ENCODE measurements at regions not wholly inside any gene's neighbourhood (a gene's known extent, or its start where the extent isn't known, plus 50 kb on each side); places are given as distances from the start of the nearest gene placed in this dataset.

DNA sequence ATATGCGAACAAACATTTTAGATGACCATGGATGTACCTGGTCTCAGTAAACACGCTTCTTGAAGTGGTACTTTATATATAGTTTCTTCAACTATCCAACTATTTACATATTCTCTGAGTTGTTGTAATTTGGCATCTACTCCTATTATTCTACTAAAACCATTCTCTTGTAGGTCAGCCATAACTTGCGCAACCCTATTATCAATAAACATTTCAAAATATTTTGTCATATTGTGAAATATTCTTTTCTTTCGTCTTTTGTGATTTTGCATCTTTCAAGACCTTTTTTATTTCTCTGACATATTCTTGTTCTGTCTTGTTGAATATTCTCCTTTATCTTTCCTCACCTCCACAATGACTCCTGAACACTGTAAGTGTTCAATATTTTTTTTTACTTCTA is 753.3 kb downstream of the NXPH1 start:
- Histone ChIP-seq H3K4me3 (no peak overlapping the region), H3K36me3 (ENCODE audit: low read depth) (no peaks in the 10 kb centered on the region), H3K4me1 (ENCODE audit: low read depth) (no peaks in the 10 kb centered on the region), H3K9me3 (peaks cover 56% of the 10 kb centered on the region)
- ATAC-seq (no peak), DNase-seq (no peak)
- TF ChIP-seq, protein P1, sequence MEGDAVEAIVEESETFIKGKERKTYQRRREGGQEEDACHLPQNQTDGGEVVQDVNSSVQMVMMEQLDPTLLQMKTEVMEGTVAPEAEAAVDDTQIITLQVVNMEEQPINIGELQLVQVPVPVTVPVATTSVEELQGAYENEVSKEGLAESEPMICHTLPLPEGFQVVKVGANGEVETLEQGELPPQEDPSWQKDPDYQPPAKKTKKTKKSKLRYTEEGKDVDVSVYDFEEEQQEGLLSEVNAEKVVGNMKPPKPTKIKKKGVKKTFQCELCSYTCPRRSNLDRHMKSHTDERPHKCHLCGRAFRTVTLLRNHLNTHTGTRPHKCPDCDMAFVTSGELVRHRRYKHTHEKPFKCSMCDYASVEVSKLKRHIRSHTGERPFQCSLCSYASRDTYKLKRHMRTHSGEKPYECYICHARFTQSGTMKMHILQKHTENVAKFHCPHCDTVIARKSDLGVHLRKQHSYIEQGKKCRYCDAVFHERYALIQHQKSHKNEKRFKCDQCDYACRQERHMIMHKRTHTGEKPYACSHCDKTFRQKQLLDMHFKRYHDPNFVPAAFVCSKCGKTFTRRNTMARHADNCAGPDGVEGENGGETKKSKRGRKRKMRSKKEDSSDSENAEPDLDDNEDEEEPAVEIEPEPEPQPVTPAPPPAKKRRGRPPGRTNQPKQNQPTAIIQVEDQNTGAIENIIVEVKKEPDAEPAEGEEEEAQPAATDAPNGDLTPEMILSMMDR (IDR thresholded peaks at IDR 0.05): no peak
- intact Hi-C loops (cut with DNase I, micrococcal nuclease): no loop called here

DNA sequence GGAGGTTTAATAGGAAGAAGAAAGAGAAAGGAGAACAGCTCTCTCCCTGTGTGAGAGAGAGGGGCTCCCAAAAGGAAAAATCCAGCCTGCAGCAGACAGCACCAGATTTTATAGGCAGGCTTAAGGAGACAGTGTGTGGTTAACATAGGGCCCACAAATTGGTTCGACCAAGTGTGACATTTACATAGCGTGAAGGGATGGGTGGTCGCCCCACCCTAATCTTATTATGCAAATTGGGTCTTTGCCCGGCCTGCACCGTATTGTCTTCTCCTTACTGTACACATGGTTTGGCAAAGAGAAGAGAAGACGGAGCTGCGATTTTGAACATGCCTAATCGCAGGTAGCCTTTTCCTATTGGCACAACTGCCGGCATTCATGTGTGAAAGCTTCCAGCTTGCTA is 756.3 kb downstream of the NXPH1 start:
- intact Hi-C loops (cut with DNase I, micrococcal nuclease): no loop called here
- no peak for ATAC-seq
- TF ChIP-seq, protein P1 (IDR thresholded peaks at IDR 0.05): no peak
- DNase-seq: no peak
- H3K36me3 ChIP-seq (ENCODE audit: low read depth): no peaks in the 10 kb centered on the region
- peaks cover 37% of the 10 kb centered on the region for H3K9me3 ChIP-seq
- H3K4me3 ChIP-seq: no peak overlapping the region
- no peaks in the 10 kb centered on the region for H3K4me1 ChIP-seq (ENCODE audit: low read depth)

DNA sequence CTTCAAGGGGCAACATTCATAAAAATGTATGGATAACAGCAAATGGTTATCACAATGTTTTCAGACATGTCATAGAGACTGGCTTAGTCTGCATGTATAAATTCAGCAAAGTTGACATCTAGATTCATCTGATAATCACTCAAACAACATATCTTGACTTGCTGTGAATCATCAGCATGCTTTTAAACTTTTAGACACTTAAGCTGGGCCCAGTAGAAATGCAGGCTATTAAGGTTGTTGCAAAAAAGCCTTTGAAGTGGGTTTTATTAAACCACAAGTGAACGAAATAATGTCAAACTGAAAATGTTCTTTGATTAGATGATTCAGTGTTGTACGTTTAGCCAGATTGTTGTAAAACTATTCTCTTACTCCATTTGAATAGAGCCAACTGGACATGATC is 759.6 kb downstream of the NXPH1 start:
- H3K4me3 ChIP-seq: no peak overlapping the region
- TF ChIP-seq, protein P1 (IDR thresholded peaks at IDR 0.05): no peak
- intact Hi-C loops (cut with DNase I, micrococcal nuclease): no loop called here
- no peaks in the 10 kb centered on the region for H3K4me1 ChIP-seq (ENCODE audit: low read depth)
- peaks cover 45% of the 10 kb centered on the region for H3K9me3 ChIP-seq
- DNase-seq (no peak), ATAC-seq (no peak)
- H3K36me3 ChIP-seq (ENCODE audit: low read depth): no peaks in the 10 kb centered on the region

DNA sequence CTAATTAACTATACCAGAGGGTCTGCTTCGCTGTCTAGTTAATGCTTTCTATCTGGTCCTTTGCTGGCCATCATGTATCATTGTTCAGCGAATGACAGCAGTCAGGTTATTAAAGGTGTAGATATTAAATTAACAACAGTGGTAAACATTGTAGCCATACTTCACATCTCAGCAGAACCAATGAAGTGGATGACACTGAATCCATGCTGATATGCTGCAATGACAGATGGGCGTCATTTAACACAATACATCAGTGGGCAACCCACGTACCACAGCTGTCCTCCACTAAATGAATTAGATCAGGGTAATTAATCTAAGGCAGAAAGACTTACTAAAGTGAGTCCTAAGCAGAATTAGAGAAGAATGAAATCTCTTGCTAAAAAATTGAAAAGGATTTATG is 767.2 kb downstream of the NXPH1 start:
- H3K4me3 ChIP-seq: no peak overlapping the region
- ATAC-seq: no peak
- H3K9me3 ChIP-seq: peaks cover 25% of the 10 kb centered on the region
- no peak for DNase-seq
- intact Hi-C loops (cut with DNase I, micrococcal nuclease): no loop called here
- H3K4me1 ChIP-seq (ENCODE audit: low read depth): no peaks in the 10 kb centered on the region
- TF ChIP-seq, protein P1 (IDR thresholded peaks at IDR 0.05): no peak
- H3K36me3 ChIP-seq (ENCODE audit: low read depth): no peaks in the 10 kb centered on the region

DNA sequence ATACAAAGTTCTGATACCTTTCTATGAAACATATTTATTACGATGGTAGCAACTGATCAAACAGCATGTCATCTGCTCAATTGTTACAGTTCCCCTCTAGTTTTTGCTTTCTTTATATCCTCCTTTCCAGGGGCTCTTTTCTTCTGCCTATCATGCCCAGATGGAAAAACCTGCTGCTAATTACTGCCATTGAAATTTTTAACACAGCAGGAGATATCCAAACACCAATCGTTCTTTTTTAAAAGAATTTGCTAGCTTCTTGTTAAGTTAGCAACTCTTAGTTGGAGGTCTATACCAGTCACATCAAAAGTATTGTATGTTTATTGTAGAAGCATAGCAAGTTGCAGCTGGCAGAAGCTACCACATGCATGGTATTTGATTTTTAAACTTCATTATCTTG is 768.5 kb downstream of the NXPH1 start:
- H3K4me3 ChIP-seq: no peak overlapping the region
- H3K36me3 ChIP-seq (ENCODE audit: low read depth): no peaks in the 10 kb centered on the region
- H3K9me3 ChIP-seq: peaks cover 25% of the 10 kb centered on the region
- H3K4me1 ChIP-seq (ENCODE audit: low read depth): no peaks in the 10 kb centered on the region
- no peak for DNase-seq
- intact Hi-C loops (cut with DNase I, micrococcal nuclease): no loop called here
- no peak for ATAC-seq
- TF ChIP-seq, protein P1 (IDR thresholded peaks at IDR 0.05): no peak

DNA sequence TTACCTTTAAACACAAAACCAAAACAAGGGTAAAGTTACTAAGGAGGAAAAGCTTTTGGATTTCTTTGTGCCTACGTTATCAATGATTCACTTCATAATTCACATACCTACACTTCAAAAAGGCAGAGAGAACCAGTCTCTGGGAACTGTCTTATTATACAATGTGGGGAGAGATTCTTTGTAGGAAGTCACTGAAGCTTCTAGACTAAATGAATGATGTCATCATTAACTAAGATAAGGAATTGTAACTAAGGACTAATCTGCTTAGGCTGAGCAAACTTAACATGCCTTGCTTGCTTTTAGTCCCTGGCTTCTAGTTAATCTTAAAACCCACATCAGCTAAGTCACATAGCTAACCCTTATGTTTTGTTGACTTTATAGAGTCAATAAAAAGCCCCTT is 771.2 kb downstream of the NXPH1 start:
- TF ChIP-seq, protein P1 (IDR thresholded peaks at IDR 0.05): no peak
- DNase-seq (no peak), ATAC-seq (no peak)
- H3K4me3 ChIP-seq: no peak overlapping the region
- intact Hi-C loops (cut with DNase I, micrococcal nuclease): no loop called here
- no peaks in the 10 kb centered on the region for H3K4me1 ChIP-seq (ENCODE audit: low read depth)
- H3K36me3 ChIP-seq (ENCODE audit: low read depth): no peaks in the 10 kb centered on the region
- peaks cover 22% of the 10 kb centered on the region for H3K9me3 ChIP-seq
